GM23338 (cell line): ENCODE measurements at regions not wholly inside any gene's neighbourhood (a gene's known extent, or its start where the extent isn't known, plus 50 kb on each side); places are given as distances from the start of the nearest gene placed in this dataset.

Experiments
- ATAC-seq: fragments of 200-7000 bp; cut with Tn5 transposase; 3 replicates; pipeline ENCODE4 v1.9.1; 2020
- DNase-seq: peaks from one replicate; pipeline ENCODE4 v3.0.0-alpha.2; 2015; ENCODE audit warnings: low spot score
- H2AFZ ChIP-seq: fragments of 200-600 bp; sonication (generic); 2 replicates; pipeline ENCODE4 v1.8.0; 2016; ENCODE audit warnings: antibody characterized with exemption, mild to moderate bottlenecking, moderate library complexity
- H3F3A ChIP-seq: fragments of 200-600 bp; sonication (generic); replicated peaks from 2 replicates; pipeline ENCODE4 v1.8.0; 2017; ENCODE audit warnings: antibody characterized with exemption, mixed run types, low read depth
- H3K27ac ChIP-seq: fragments of 200-600 bp; sonication (generic); 2 replicates; pipeline ENCODE4 v1.6.1; 2016; ENCODE audit warnings: low read depth
- H3K27me3 ChIP-seq: fragments of 200-600 bp; sonication (generic); 2 replicates; pipeline ENCODE4 v1.8.0; 2016; ENCODE audit warnings: mild to moderate bottlenecking, mixed run types, moderate library complexity; ENCODE audit not compliant: insufficient read depth
- H3K36me3 ChIP-seq: fragments of 200-600 bp; sonication (generic); 2 replicates; pipeline ENCODE4 v1.8.0; 2016; ENCODE audit warnings: mild to moderate bottlenecking; ENCODE audit not compliant: insufficient read depth
- H3K4me1 ChIP-seq: fragments of 200-600 bp; sonication (generic); 2 replicates; pipeline ENCODE4 v1.8.0; 2016; ENCODE audit warnings: mild to moderate bottlenecking, moderate library complexity; ENCODE audit not compliant: insufficient read depth
- H3K4me2 ChIP-seq: fragments of 200-600 bp; sonication (generic); 2 replicates; pipeline ENCODE4 v1.7.1; 2017; ENCODE audit warnings: mixed run types
- H3K4me3 ChIP-seq: fragments of 200-600 bp; sonication (generic); 2 replicates; pipeline ENCODE4 v1.6.1; 2016; ENCODE audit warnings: mixed run types
- H3K79me2 ChIP-seq: fragments of 200-600 bp; sonication (generic); replicated peaks from 2 replicates; pipeline ENCODE4 v1.8.0; 2017; ENCODE audit warnings: mild to moderate bottlenecking; ENCODE audit not compliant: insufficient read depth
- H3K9me2 ChIP-seq: fragments of 200-600 bp; sonication (generic); 2 replicates; pipeline ENCODE4 v1.8.0; 2017; ENCODE audit not compliant: insufficient read depth
- H4K20me1 ChIP-seq: fragments of 200-600 bp; sonication (generic); replicated peaks from 2 replicates; pipeline ENCODE4 v1.8.0; 2017; ENCODE audit warnings: mild to moderate bottlenecking; ENCODE audit not compliant: insufficient read depth
- H3K27ac Mint-ChIP-seq: 2 replicates; pipeline ENCODE4 v1.8.0; 2020; ENCODE audit warnings: inconsistent platforms, mild to moderate bottlenecking, moderate library complexity, mixed read lengths
- H3K27me3 Mint-ChIP-seq: 3 replicates; pipeline ENCODE4 v1.8.0; 2022; ENCODE audit warnings: low read depth, mild to moderate bottlenecking, moderate library complexity, mixed read lengths, inconsistent platforms; ENCODE audit not compliant: insufficient read depth, poor library complexity
- H3K36me3 Mint-ChIP-seq: 3 replicates; pipeline ENCODE4 v1.8.0; 2021; ENCODE audit warnings: low read depth, mild to moderate bottlenecking, inconsistent platforms, moderate library complexity, mixed read lengths
- H3K4me1 Mint-ChIP-seq: 3 replicates; pipeline ENCODE4 v1.8.0; 2020; ENCODE audit warnings: mild to moderate bottlenecking, inconsistent platforms, mixed read lengths
- H3K4me3 Mint-ChIP-seq: 3 replicates; pipeline ENCODE4 v1.8.0; 2021; ENCODE audit warnings: moderate library complexity, mild to moderate bottlenecking, inconsistent platforms, mixed read lengths
- H3K9me3 Mint-ChIP-seq: 3 replicates; pipeline ENCODE4 v1.8.0; 2020; ENCODE audit warnings: moderate library complexity, mild to moderate bottlenecking, inconsistent platforms, mixed read lengths
- CREB1 ChIP-seq: fragments of 250-450 bp; sonication (Bioruptor Pico); IDR thresholded peaks from 2 replicates; pipeline ENCODE4 v1.5.0; 2020; ENCODE audit warnings: low read depth, mild to moderate bottlenecking, moderate library complexity
- EZH2 ChIP-seq: fragments of 200-600 bp; sonication (generic); IDR thresholded peaks from one replicate; pipeline ENCODE4 v1.8.0; 2017; ENCODE audit warnings: antibody characterized with exemption, mild to moderate bottlenecking, low read depth; ENCODE audit not compliant: unreplicated experiment
- EZH2phosphoT487 ChIP-seq: fragments of 200-600 bp; sonication (generic); IDR thresholded peaks from one replicate; pipeline ENCODE4 v1.8.1; 2018; ENCODE audit warnings: antibody characterized with exemption; ENCODE audit not compliant: unreplicated experiment
- JUNB ChIP-seq: IDR thresholded peaks from one replicate; pipeline ENCODE4 v1.6.1; 2016; ENCODE audit warnings: antibody characterized with exemption; ENCODE audit not compliant: unreplicated experiment
- NANOG ChIP-seq: IDR thresholded peaks from 2 replicates; pipeline ENCODE4 v1.6.1; 2016; ENCODE audit warnings: antibody characterized with exemption, borderline replicate concordance
- POLR2AphosphoS5 ChIP-seq: IDR thresholded peaks from 2 replicates; pipeline ENCODE4 v1.6.1; 2016; ENCODE audit warnings: antibody characterized with exemption, low read depth
- STAT1 ChIP-seq: IDR thresholded peaks from one replicate; pipeline ENCODE4 v1.6.1; 2016; ENCODE audit warnings: antibody characterized with exemption; ENCODE audit not compliant: unreplicated experiment
- ZNF114 ChIP-seq: fragments of 250-450 bp; sonication (Bioruptor Pico); IDR thresholded peaks from 2 replicates; pipeline ENCODE4 v1.5.0; 2020; ENCODE audit warnings: mild to moderate bottlenecking, moderate library complexity
- ZNF331 ChIP-seq: fragments of 250-450 bp; sonication (Bioruptor Pico); IDR thresholded peaks from 2 replicates; pipeline ENCODE4 v1.5.0; 2020; ENCODE audit warnings: low read depth, mild to moderate bottlenecking, moderate library complexity
- TF ChIP-seq, protein P1 (sequence below), 2 experiments: fragments of 200-600 bp in 1 of 2; sonication (generic) in 1 of 2; conservative IDR thresholded peaks; 2 replicates each; pipeline versions ENCODE4 v1.5.1 to v1.6.1; 2016 to 2017; ENCODE audit warnings: antibody characterized with exemption in 2 of 2, low read depth in 2 of 2, mild to moderate bottlenecking in 2 of 2, moderate library complexity in 1 of 2
- TF ChIP-seq, protein P2 (sequence below): fragments of 250-450 bp; sonication (Bioruptor Pico); IDR thresholded peaks from 2 replicates; pipeline ENCODE4 v1.5.0; 2020; ENCODE audit warnings: mild to moderate bottlenecking, moderate library complexity
- TF ChIP-seq, protein P3 (sequence below): IDR thresholded peaks from one replicate; pipeline ENCODE4 v1.6.1; 2018; ENCODE audit warnings: antibody characterized with exemption; ENCODE audit not compliant: unreplicated experiment
- TF ChIP-seq, protein P4 (sequence below): IDR thresholded peaks from 2 replicates; pipeline ENCODE4 v1.6.1; 2016; ENCODE audit warnings: antibody characterized with exemption

DNA sequence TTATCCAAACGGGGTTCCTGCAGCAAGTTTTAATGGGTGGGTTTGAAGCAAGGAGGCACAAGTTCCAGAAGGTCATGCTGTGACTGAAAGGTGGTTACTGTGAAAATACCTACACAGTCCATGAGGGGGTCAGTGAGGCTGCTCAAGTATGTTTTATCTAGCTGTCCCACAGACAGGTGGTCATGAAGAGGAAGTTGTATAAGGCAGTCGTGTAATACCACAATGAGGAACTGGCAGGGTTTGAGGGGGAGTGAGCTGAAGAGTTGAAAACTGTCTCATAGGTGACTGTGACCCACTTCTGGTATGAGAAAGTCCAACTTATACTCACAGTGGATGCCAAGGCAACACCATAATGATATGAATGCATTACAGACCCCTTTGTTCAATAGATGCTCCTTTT, 856.8 kb downstream of the OTOL1 start:
- H3K4me1 Mint-ChIP-seq = no peaks in the 10 kb centered on the region
- TF ChIP-seq CREB1 (CRISPR knock-in tag) (no peak), EZH2phosphoT487 (no peak), JUNB (no peak), NANOG (no peak), ZNF114 (no peak), STAT1 (no peak), ZNF331 (CRISPR knock-in tag) (no peak), EZH2 (no peak), POLR2AphosphoS5 (no peak)
- TF ChIP-seq, protein P1, sequence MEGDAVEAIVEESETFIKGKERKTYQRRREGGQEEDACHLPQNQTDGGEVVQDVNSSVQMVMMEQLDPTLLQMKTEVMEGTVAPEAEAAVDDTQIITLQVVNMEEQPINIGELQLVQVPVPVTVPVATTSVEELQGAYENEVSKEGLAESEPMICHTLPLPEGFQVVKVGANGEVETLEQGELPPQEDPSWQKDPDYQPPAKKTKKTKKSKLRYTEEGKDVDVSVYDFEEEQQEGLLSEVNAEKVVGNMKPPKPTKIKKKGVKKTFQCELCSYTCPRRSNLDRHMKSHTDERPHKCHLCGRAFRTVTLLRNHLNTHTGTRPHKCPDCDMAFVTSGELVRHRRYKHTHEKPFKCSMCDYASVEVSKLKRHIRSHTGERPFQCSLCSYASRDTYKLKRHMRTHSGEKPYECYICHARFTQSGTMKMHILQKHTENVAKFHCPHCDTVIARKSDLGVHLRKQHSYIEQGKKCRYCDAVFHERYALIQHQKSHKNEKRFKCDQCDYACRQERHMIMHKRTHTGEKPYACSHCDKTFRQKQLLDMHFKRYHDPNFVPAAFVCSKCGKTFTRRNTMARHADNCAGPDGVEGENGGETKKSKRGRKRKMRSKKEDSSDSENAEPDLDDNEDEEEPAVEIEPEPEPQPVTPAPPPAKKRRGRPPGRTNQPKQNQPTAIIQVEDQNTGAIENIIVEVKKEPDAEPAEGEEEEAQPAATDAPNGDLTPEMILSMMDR (conservative IDR thresholded peaks at IDR 0.05; ENCODE audit: low read depth in 2 of 2) = no peak
- TF ChIP-seq, protein P2, sequence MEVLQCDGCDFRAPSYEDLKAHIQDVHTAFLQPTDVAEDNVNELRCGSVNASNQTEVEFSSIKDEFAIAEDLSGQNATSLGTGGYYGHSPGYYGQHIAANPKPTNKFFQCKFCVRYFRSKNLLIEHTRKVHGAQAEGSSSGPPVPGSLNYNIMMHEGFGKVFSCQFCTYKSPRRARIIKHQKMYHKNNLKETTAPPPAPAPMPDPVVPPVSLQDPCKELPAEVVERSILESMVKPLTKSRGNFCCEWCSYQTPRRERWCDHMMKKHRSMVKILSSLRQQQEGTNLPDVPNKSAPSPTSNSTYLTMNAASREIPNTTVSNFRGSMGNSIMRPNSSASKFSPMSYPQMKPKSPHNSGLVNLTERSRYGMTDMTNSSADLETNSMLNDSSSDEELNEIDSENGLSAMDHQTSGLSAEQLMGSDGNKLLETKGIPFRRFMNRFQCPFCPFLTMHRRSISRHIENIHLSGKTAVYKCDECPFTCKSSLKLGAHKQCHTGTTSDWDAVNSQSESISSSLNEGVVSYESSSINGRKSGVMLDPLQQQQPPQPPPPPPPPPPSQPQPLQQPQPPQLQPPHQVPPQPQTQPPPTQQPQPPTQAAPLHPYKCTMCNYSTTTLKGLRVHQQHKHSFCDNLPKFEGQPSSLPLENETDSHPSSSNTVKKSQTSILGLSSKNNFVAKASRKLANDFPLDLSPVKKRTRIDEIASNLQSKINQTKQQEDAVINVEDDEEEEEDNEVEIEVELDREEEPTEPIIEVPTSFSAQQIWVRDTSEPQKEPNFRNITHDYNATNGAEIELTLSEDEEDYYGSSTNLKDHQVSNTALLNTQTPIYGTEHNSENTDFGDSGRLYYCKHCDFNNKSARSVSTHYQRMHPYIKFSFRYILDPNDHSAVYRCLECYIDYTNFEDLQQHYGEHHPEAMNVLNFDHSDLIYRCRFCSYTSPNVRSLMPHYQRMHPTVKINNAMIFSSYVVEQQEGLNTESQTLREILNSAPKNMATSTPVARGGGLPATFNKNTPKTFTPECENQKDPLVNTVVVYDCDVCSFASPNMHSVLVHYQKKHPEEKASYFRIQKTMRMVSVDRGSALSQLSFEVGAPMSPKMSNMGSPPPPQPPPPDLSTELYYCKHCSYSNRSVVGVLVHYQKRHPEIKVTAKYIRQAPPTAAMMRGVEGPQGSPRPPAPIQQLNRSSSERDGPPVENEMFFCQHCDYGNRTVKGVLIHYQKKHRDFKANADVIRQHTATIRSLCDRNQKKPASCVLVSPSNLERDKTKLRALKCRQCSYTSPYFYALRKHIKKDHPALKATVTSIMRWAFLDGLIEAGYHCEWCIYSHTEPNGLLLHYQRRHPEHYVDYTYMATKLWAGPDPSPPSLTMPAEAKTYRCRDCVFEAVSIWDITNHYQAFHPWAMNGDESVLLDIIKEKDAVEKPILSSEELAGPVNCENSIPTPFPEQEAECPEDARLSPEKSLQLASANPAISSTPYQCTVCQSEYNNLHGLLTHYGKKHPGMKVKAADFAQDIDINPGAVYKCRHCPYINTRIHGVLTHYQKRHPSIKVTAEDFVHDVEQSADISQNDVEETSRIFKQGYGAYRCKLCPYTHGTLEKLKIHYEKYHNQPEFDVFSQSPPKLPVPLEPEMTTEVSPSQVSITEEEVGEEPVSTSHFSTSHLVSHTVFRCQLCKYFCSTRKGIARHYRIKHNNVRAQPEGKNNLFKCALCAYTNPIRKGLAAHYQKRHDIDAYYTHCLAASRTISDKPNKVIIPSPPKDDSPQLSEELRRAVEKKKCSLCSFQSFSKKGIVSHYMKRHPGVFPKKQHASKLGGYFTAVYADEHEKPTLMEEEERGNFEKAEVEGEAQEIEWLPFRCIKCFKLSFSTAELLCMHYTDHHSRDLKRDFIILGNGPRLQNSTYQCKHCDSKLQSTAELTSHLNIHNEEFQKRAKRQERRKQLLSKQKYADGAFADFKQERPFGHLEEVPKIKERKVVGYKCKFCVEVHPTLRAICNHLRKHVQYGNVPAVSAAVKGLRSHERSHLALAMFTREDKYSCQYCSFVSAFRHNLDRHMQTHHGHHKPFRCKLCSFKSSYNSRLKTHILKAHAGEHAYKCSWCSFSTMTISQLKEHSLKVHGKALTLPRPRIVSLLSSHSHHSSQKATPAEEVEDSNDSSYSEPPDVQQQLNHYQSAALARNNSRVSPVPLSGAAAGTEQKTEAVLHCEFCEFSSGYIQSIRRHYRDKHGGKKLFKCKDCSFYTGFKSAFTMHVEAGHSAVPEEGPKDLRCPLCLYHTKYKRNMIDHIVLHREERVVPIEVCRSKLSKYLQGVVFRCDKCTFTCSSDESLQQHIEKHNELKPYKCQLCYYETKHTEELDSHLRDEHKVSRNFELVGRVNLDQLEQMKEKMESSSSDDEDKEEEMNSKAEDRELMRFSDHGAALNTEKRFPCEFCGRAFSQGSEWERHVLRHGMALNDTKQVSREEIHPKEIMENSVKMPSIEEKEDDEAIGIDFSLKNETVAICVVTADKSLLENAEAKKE (CRISPR knock-in tag) = no peak
- TF ChIP-seq, protein P3, sequence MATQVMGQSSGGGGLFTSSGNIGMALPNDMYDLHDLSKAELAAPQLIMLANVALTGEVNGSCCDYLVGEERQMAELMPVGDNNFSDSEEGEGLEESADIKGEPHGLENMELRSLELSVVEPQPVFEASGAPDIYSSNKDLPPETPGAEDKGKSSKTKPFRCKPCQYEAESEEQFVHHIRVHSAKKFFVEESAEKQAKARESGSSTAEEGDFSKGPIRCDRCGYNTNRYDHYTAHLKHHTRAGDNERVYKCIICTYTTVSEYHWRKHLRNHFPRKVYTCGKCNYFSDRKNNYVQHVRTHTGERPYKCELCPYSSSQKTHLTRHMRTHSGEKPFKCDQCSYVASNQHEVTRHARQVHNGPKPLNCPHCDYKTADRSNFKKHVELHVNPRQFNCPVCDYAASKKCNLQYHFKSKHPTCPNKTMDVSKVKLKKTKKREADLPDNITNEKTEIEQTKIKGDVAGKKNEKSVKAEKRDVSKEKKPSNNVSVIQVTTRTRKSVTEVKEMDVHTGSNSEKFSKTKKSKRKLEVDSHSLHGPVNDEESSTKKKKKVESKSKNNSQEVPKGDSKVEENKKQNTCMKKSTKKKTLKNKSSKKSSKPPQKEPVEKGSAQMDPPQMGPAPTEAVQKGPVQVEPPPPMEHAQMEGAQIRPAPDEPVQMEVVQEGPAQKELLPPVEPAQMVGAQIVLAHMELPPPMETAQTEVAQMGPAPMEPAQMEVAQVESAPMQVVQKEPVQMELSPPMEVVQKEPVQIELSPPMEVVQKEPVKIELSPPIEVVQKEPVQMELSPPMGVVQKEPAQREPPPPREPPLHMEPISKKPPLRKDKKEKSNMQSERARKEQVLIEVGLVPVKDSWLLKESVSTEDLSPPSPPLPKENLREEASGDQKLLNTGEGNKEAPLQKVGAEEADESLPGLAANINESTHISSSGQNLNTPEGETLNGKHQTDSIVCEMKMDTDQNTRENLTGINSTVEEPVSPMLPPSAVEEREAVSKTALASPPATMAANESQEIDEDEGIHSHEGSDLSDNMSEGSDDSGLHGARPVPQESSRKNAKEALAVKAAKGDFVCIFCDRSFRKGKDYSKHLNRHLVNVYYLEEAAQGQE = no peak
- TF ChIP-seq, protein P4, sequence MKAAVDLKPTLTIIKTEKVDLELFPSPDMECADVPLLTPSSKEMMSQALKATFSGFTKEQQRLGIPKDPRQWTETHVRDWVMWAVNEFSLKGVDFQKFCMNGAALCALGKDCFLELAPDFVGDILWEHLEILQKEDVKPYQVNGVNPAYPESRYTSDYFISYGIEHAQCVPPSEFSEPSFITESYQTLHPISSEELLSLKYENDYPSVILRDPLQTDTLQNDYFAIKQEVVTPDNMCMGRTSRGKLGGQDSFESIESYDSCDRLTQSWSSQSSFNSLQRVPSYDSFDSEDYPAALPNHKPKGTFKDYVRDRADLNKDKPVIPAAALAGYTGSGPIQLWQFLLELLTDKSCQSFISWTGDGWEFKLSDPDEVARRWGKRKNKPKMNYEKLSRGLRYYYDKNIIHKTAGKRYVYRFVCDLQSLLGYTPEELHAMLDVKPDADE = no peak
- H3K27ac Mint-ChIP-seq = no peak overlapping the region
- Histone ChIP-seq H4K20me1 (no peaks in the 10 kb centered on the region), H3K4me2 (no peak overlapping the region), H3K4me3 (no peak overlapping the region), H3K36me3 (no peaks in the 10 kb centered on the region), H3K4me1 (no peaks in the 10 kb centered on the region), H3K79me2 (no peaks in the 10 kb centered on the region), H3K27ac (no peak overlapping the region), H2AFZ (peak overlapping the region; percentile 34; the same call in 1 of the 2 replicates), H3K27me3 (no peaks in the 10 kb centered on the region), H3K9me2 (no peaks in the 10 kb centered on the region; the same call in 1 of the 2 replicates), H3F3A (no peaks in the 10 kb centered on the region)
- H3K27me3 Mint-ChIP-seq = no peaks in the 10 kb centered on the region
- H3K9me3 Mint-ChIP-seq = no peaks in the 10 kb centered on the region
- H3K36me3 Mint-ChIP-seq = no peaks in the 10 kb centered on the region
- no peak for DNase-seq
- no peak overlapping the region for H3K4me3 Mint-ChIP-seq
- no peak for ATAC-seq
